GM19043 (cell line): ENCODE measurements at regions not wholly inside any gene's neighbourhood (a gene's known extent, or its start where the extent isn't known, plus 50 kb on each side); places are given as distances from the start of the nearest gene placed in this dataset.

ENCODE experiments used
- ATAC-seq: cut with Tn5 transposase; IDR thresholded peaks from one replicate; pipeline ENCODE4 v1.9.1; 2021; ENCODE audit warnings: low read depth; ENCODE audit not compliant: unreplicated experiment

DNA sequence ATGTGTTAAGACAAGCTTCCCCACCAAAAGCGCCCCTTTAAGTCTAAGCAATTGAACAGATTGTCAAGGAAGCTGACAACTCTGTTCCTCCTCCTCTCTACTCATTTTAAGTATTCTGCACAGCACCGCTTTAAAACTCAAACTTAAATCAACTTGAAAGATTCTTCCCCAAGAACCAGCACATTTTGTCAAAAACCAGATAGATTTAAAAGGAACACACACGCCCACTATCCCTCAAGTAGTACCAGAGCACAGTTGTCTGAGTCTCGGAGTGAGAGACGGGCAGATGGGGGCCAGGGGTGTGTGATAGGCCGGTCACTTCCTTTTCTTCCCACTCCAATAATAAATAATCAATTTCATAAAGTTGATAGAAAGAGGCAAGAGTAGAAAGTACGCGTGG is 67.7 kb upstream of the POU3F3 start:
- no peak for ATAC-seq

- no peak for ATAC-seq
Measured at GRCh38 chr2:104786821-104787220, 67.1 kb upstream of the POU3F3 start.

DNA sequence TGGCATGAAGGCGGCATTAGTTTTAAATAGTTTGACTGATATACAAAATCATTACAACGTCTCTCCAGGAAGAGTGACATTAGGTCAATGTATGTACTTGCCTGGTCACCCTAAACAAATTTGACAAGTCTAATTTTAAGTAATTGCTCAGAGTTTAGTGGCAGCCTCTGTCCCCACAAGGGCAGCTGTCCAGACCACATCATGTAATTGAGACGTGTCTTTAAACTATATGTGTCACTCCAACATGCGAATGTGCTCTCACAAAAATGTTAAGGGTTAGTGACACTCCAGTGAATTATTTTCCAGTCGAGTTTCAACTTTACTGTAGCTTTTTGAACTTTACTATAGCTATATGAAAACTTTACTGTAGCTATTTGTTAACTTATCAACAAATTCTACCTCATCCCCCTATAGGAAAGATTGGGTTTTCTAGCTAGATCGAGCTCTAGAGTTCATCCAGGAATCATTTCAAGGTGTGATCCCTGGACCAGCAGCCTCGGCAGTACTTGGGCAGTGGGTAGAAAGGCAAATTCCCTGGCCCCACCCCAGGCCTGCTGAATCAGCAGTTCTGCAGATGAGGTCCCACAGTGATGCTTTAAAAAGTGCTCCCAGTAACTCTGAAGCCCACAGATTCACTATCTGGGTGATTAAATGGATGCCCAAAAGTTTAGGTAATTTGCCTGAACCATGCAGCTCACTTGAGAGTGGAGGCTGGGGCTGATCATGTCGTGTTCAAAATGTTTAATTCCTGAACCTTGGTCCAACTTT is 66.4 kb upstream of the POU3F3 start:
- ATAC-seq = no peak

GRCh38 chr2:104788742-104789455 is 65.0 kb upstream of the POU3F3 start:
- no peak for ATAC-seq

GRCh38 chr2:104790100-104790811 is 63.7 kb upstream of the POU3F3 start:
- no peak for ATAC-seq

- ATAC-seq = no peak
Measured at GRCh38 chr2:104790901-104791495, 62.9 kb upstream of the POU3F3 start.

GRCh38 chr2:104793966-104794365 is 59.9 kb upstream of the POU3F3 start:
- no peak for ATAC-seq

GRCh38 chr2:104794441-104794840 is 59.5 kb upstream of the POU3F3 start:
- no peak for ATAC-seq
